Skeletal muscle tissue (tissue), 3 donors: ENCODE measurements at regions not wholly inside any gene's neighbourhood (a gene's known extent, or its start where the extent isn't known, plus 50 kb on each side); places are given as distances from the start of the nearest gene placed in this dataset.
"Not testable (repeated sequence)": the region's sequence is repeated elsewhere in the genome, so short reads cannot be mapped to it uniquely, and the experiment has no call there.

Experiments
- H3K27ac ChIP-seq: one replicate; pipeline ENCODE4 v1.7.0; 2013; ENCODE audit warnings: mild to moderate bottlenecking, low read depth, low read length, inconsistent platforms
- H3K27me3 ChIP-seq, 3 donors: one replicate each; pipeline ENCODE4 v1.7.0; 2013; ENCODE audit warnings: low read length in 3 of 3; ENCODE audit not compliant: control insufficient read depth in 3 of 3, insufficient read depth in 3 of 3
- H3K36me3 ChIP-seq, 3 donors: one replicate each; pipeline ENCODE4 v1.7.0; 2013; ENCODE audit warnings: low read length in 3 of 3; ENCODE audit not compliant: control insufficient read depth in 3 of 3, insufficient read depth in 3 of 3
- H3K4me1 ChIP-seq, 3 donors: one replicate each; pipeline ENCODE4 v1.7.0; 2013; ENCODE audit warnings: low read length in 3 of 3, mild to moderate bottlenecking in 3 of 3; ENCODE audit not compliant: control insufficient read depth in 3 of 3, insufficient read depth in 3 of 3
- H3K4me3 ChIP-seq, 3 donors: one replicate each; pipeline ENCODE4 v1.7.0; 2013; ENCODE audit warnings: low read length in 3 of 3
- H3K9ac ChIP-seq, 3 donors: one replicate each; pipeline ENCODE4 v1.7.0; 2013; ENCODE audit warnings: low read length in 3 of 3, mild to moderate bottlenecking in 3 of 3, moderate library complexity in 2 of 3, low read depth in 1 of 3
- H3K9me3 ChIP-seq, 3 donors: one replicate each; pipeline ENCODE4 v1.7.0; 2013; ENCODE audit warnings: low read length in 3 of 3; ENCODE audit not compliant: control insufficient read depth in 3 of 3
- donor health status: Osteomylitis.

DNA sequence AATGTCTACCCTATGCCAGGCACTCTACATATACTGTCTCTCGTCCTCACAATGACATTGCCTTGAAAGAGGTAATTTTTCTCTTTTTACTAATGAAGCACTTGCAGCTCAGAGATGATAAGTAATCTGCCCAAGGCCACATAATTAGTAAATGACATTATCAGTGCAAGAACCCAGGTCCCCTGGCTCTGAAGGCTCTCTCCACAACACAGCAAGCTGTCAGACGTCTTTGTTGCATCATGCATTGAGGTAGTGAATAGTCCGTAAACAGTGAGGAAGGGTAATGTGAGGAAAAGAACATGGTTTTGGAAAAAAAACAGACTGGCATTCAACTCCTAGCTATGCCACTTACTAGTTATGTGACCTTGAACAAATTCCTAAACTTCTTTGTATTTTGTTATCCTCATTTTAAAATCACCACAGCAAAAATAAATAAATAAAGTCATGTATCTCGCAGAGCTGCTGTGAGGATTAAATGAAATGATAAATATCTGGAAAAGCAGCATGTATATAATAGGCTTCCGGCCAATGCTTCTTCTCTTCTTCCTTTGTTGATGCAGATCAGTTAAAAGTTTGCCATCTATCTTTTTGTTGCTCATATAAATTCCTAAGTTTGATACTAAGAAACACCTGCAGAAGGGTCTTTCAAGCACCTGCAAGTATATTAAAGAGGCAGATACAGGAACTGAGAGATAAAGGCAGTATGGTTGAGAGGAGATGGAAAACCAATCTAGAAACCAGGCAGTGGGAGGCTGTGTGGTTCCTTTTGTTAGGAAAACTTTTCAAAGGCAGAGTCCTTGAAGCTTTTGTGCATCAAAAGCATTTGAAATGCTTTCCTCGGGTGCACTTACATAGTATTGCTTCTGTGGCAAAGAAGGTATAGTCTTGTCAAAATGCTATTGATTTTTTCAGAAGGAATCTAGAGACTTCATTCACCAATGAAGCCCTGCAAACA is 82.8 kb downstream of the BTG1 start:
- no peak overlapping the region for H3K27ac ChIP-seq
- no peaks in the 10 kb centered on the region for H3K4me1 ChIP-seq
- H3K36me3 ChIP-seq = no peaks in the 10 kb centered on the region
- H3K4me3 ChIP-seq = no peak overlapping the region
- no peaks in the 10 kb centered on the region for H3K27me3 ChIP-seq
- no peaks in the 10 kb centered on the region for H3K9me3 ChIP-seq
- no peak overlapping the region for H3K9ac ChIP-seq

DNA sequence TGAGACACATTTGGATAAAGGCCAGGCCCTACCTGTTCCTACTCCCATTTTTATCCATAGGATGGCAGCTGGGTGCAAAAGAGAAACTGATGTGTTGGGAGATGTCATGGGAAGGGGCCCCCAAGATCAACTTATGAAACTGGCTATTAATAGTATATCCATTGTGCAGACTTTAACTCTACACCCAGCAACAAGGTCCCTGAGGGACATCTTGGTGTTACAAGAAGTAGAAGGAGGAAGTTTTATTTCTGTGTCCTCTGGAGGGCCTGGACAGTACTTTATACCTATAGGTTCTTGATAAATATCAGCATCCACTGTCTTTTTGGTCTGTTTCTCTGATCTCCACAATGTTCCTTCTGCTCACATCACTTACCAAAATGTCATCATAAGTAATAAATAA is 84.6 kb downstream of the BTG1 start:
- Histone ChIP-seq H3K4me1 (no peaks in the 10 kb centered on the region), H3K27ac (no peak overlapping the region)

DNA sequence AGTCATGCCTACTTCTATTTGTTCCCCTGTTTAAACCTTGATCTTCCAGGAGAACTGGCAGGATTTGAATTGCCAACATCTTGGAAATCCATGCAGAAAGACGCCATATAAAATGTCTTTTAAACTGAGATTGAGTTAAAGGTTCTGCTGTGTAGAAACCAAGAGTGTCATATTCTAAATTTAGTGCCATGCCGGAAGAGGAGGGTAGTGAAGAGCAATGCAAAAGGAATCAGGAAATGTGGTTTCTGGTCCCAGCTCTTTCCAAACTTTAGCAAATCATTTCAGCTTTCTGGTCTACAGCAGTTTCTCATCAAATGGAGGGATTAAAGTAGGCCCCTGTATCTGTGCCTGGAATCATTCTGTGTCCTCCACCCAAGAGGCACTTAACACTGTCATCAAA is 85.7 kb downstream of the BTG1 start:
- Histone ChIP-seq H3K27me3 (no peaks in the 10 kb centered on the region), H3K9ac (no peak overlapping the region), H3K27ac (no peak overlapping the region), H3K36me3 (no peaks in the 10 kb centered on the region), H3K4me3 (no peak overlapping the region), H3K4me1 (no peaks in the 10 kb centered on the region), H3K9me3 (no peaks in the 10 kb centered on the region)

More for the DNA sequence above, 84.6 kb downstream of the BTG1 start:
- H3K4me3 ChIP-seq = no peak overlapping the region
- no peaks in the 10 kb centered on the region for H3K36me3 ChIP-seq
- no peaks in the 10 kb centered on the region for H3K9me3 ChIP-seq
- H3K9ac ChIP-seq = no peak overlapping the region
- H3K27me3 ChIP-seq = no peaks in the 10 kb centered on the region

DNA sequence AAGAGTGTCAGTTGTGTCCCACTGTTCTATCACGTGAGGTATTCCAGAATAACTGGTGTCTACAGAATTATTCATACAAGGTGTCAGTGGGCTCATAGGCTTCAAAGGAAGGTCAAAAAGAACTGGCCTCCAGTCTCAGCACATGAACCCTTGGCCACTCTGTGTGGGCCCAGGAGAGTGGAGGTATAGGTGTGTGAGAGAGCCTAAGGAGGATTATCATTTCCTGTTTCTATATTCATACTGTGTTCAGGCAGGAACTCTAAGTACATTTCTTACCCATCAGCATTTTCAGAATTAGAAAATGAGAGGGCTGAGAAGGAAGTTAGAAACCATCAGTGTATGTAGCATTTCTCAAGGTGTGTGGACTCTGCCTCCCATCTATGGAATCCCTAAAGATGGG is 87.0 kb downstream of the BTG1 start:
- no peaks in the 10 kb centered on the region for H3K36me3 ChIP-seq
- H3K9ac ChIP-seq = no peak overlapping the region
- H3K4me3 ChIP-seq = no peak overlapping the region
- H3K27ac ChIP-seq = no peak overlapping the region
- no peaks in the 10 kb centered on the region for H3K9me3 ChIP-seq
- no peaks in the 10 kb centered on the region for H3K4me1 ChIP-seq
- H3K27me3 ChIP-seq = no peaks in the 10 kb centered on the region

DNA sequence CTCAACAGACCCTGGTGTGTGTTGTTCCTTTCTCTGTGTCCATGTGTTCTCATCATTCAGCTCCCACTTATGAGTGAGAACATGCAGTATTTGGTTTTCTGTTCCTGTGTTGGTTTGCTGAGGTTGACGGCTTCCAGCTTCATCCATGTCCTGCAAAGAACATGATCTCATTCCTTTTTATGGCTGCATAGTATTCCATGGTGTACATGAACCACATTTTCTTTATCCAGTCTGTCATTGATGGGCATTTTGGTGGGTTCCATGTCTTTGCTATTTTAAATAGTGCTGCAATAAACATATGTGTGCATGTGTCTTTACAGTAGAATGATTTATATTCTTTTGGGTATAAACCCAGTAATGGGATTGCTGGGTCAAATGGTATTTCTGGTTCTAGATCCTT is 88.9 kb downstream of the BTG1 start:
- not testable (repeated sequence) for H3K36me3 ChIP-seq, H3K9me3 ChIP-seq, H3K4me1 ChIP-seq, H3K27me3 ChIP-seq, H3K27ac ChIP-seq, H3K4me3 ChIP-seq, H3K9ac ChIP-seq

DNA sequence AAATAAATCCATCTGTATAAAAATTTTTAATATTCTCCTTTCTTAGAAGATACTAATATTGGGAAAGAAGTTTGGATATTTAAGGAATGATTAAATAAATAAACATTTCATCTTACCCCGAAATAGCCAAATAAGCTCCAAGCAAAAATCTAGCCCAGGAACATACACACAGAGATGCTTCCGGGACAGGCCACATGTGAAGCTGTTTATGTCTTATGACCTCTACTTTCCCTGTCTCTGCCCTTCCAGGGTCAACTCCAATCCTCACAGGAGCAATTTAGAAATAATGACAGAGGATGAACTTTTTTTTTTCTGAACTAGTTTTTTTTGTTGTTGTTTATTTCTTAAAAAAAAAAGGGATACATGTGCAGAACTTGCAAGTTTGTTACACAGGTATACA is 89.4 kb downstream of the BTG1 start:
- no peaks in the 10 kb centered on the region for H3K36me3 ChIP-seq
- no peak overlapping the region for H3K9ac ChIP-seq
- H3K27ac ChIP-seq = no peak overlapping the region
- H3K4me3 ChIP-seq = no peak overlapping the region
- no peaks in the 10 kb centered on the region for H3K27me3 ChIP-seq
- H3K9me3 ChIP-seq = no peaks in the 10 kb centered on the region
- no peaks in the 10 kb centered on the region for H3K4me1 ChIP-seq

DNA sequence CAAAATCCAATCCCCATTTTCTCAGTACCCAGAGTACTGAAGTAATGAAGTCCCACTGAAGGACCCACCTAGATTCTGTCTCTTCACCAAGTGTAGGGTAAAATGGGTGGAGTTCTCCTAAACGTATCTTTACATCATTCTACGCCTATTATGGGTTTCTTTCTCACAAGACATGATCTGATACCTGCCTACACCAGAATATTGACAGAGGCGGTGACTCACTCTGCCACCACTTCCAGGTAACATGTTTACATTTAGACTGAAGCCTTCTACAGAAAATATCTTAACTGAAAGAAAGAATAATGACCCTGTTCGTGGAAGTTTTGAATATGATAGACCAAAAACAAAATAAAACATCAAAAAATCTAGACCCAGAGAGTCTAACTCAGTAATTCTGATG is 89.8 kb downstream of the BTG1 start:
- Histone ChIP-seq H3K9me3 (no peaks in the 10 kb centered on the region), H3K4me3 (no peak overlapping the region), H3K27ac (no peak overlapping the region)

DNA sequence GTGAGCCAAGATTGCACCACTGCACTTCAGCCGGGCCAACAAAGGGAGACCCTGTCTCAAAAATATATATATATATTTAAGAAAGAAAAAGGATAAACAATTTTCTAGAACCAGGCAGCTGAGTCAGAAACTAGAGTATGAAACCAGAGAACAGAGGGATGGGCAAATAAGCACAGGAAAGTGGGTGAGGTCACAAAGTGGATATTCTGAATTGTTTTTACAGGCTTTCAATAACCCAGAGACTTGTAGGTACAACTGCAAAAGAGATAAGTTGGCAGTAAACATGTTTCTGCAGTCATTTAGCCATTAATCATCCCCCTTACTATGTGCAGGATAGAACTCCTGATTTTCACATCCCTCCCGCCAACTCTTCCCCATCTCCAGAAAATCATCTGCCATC is 94.2 kb downstream of the BTG1 start:
- Histone ChIP-seq H3K9me3 (no peaks in the 10 kb centered on the region), H3K9ac (no peak overlapping the region), H3K27me3 (no peaks in the 10 kb centered on the region), H3K4me3 (no peak overlapping the region), H3K27ac (no peak overlapping the region), H3K4me1 (no peaks in the 10 kb centered on the region), H3K36me3 (no peaks in the 10 kb centered on the region)

More for the DNA sequence above, 89.8 kb downstream of the BTG1 start:
- Histone ChIP-seq H3K27me3 (no peaks in the 10 kb centered on the region), H3K9ac (no peak overlapping the region), H3K4me1 (no peaks in the 10 kb centered on the region), H3K36me3 (no peaks in the 10 kb centered on the region)

DNA sequence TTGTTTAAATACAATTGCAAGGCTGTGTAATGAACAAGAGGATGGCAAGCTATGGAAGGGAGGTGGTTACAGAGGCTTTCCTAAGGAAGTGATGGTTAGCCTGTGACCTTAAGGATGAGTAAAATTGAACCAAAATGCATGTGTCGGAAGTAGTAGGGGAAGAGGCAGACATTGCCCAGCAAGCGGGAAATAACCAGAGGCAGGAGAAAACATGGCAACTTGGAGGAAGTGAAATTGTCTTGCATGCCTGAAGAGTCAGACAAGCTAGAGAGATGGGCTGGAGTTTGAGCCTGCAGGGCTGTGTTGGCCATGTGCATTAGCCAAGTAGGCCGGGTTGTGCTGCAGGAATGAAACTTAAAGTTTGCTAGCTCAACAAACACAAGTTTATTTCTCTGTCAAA is 96.2 kb downstream of the BTG1 start:
- no peak overlapping the region for H3K4me3 ChIP-seq
- no peak overlapping the region for H3K9ac ChIP-seq
- no peaks in the 10 kb centered on the region for H3K27me3 ChIP-seq
- no peak overlapping the region for H3K27ac ChIP-seq
- no peaks in the 10 kb centered on the region for H3K9me3 ChIP-seq
- no peaks in the 10 kb centered on the region for H3K36me3 ChIP-seq
- no peaks in the 10 kb centered on the region for H3K4me1 ChIP-seq

DNA sequence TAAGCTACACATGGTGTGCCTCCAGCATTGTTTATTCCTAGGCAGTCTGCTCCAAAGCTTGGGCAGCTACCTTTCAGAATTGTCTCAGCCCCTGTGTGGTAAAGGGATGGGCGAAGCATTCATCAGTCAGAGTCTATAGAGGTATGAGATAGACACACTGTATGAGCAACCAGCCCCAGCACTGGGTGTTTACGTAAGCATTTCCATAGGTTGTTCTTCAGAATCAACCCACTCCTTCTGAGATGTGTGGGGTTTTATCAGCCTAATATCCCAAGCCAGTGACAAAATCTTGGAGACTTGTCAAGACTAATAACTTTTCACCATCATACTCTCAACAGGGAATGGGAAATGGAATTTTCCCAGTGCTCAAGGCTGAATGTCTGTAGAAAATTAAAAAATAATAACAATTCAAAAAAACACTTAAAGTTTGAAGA is 98.2 kb downstream of the BTG1 start:
- Histone ChIP-seq H3K4me1 (no peaks in the 10 kb centered on the region), H3K27ac (no peak overlapping the region), H3K36me3 (no peaks in the 10 kb centered on the region), H3K9ac (no peak overlapping the region), H3K9me3 (no peaks in the 10 kb centered on the region), H3K27me3 (no peaks in the 10 kb centered on the region), H3K4me3 (no peak overlapping the region)
